ENCODE measurements at regions not wholly inside any gene's neighbourhood (a gene's known extent, or its start where the extent isn't known, plus 50 kb on each side); places are given as distances from the start of the nearest gene placed in this dataset.

GRCh38 chr6:50905297-50905696, 86.6 kb downstream of the TFAP2B start:
- Histone ChIP-seq H3K36me3 (ENCODE audit: control insufficient read depth in 2 of 2, extremely low read depth in 1 of 2, insufficient read depth in 2 of 2, low read length in 2 of 2) (no peaks in the 10 kb centered on the region), H2AFZ (ENCODE audit: control insufficient read depth, low read length) (no peak overlapping the region), H3K27ac (ENCODE audit: control insufficient read depth, insufficient read depth, low read length) (no peak overlapping the region), H3K27me3 (ENCODE audit: control insufficient read depth, extremely low read depth, insufficient read depth, low read length) (no peaks in the 10 kb centered on the region), H3K79me2 (ENCODE audit: control insufficient read depth, insufficient read depth, low read length) (no peaks in the 10 kb centered on the region), H3K9me1 (ENCODE audit: control insufficient read depth, extremely low read depth, insufficient read depth, low read length) (no peaks in the 10 kb centered on the region), H3K9ac (ENCODE audit: control insufficient read depth, extremely low read depth, insufficient read depth, low read length) (no peak overlapping the region), H3K9me3 (ENCODE audit: control insufficient read depth, low read depth, low read length) (no peaks in the 10 kb centered on the region), H3K4me3 (ENCODE audit: control insufficient read depth in 2 of 3, extremely low read depth in 1 of 3, insufficient read depth in 2 of 3, low read depth in 1 of 3, low read length in 3 of 3) (no peak overlapping the region), H4K20me1 (ENCODE audit: control insufficient read depth, extremely low read depth, insufficient read depth, low read length) (no peaks in the 10 kb centered on the region), H3K4me1 (ENCODE audit: control insufficient read depth, extremely low read depth, insufficient read depth, low read length) (peaks cover 4% of the 10 kb centered on the region), H3K4me2 (ENCODE audit: control insufficient read depth, extremely low read depth, insufficient read depth, low read depth, low read length) (no peak overlapping the region)
- FAIRE-seq: no peak
- dilution Hi-C loops (cut with MboI; ENCODE audit: extremely low pct_ligation_motif_present, low sequenced_read_pairs): no loop called here
- DNase-seq (ENCODE audit: low read depth, low spot score): peak; percentile 42
- TF ChIP-seq EZH2 (IDR thresholded peaks at IDR 0.05; ENCODE audit: low read length): no peak
- TF ChIP-seq CTCF (optimal IDR thresholded peaks at IDR 0.05 in 1 of 3, IDR thresholded peaks at IDR 0.05 in 1 of 3, conservative IDR thresholded peaks at IDR 0.05 in 1 of 3; ENCODE audit: extremely low read depth in 1 of 3, insufficient read depth in 2 of 3, low read length in 3 of 3): no peak

GRCh38 chr6:50907565-50907964, 88.9 kb downstream of the TFAP2B start:
- H3K36me3 ChIP-seq (ENCODE audit: control insufficient read depth in 2 of 2, extremely low read depth in 1 of 2, insufficient read depth in 2 of 2, low read length in 2 of 2): no peaks in the 10 kb centered on the region
- no peaks in the 10 kb centered on the region for H3K79me2 ChIP-seq (ENCODE audit: control insufficient read depth, insufficient read depth, low read length)
- no peaks in the 10 kb centered on the region for H3K9me3 ChIP-seq (ENCODE audit: control insufficient read depth, low read depth, low read length)
- TF ChIP-seq EZH2 (IDR thresholded peaks at IDR 0.05; ENCODE audit: low read length) (no peak), CTCF (optimal IDR thresholded peaks at IDR 0.05 in 1 of 3, IDR thresholded peaks at IDR 0.05 in 1 of 3, conservative IDR thresholded peaks at IDR 0.05 in 1 of 3; ENCODE audit: extremely low read depth in 1 of 3, insufficient read depth in 2 of 3, low read length in 3 of 3) (no peak)
- no peak overlapping the region for H2AFZ ChIP-seq (ENCODE audit: control insufficient read depth, low read length)
- FAIRE-seq (no peak), DNase-seq (ENCODE audit: low read depth, low spot score) (no peak)
- H3K4me2 ChIP-seq (ENCODE audit: control insufficient read depth, extremely low read depth, insufficient read depth, low read depth, low read length): no peak overlapping the region
- no peak overlapping the region for H3K4me3 ChIP-seq (ENCODE audit: control insufficient read depth in 2 of 3, extremely low read depth in 1 of 3, insufficient read depth in 2 of 3, low read depth in 1 of 3, low read length in 3 of 3)
- H3K9me1 ChIP-seq (ENCODE audit: control insufficient read depth, extremely low read depth, insufficient read depth, low read length): no peaks in the 10 kb centered on the region
- no peak overlapping the region for H3K27ac ChIP-seq (ENCODE audit: control insufficient read depth, insufficient read depth, low read length)
- dilution Hi-C loops (cut with MboI; ENCODE audit: extremely low pct_ligation_motif_present, low sequenced_read_pairs): no loop called here
- H3K27me3 ChIP-seq (ENCODE audit: control insufficient read depth, extremely low read depth, insufficient read depth, low read length): no peaks in the 10 kb centered on the region
- no peak overlapping the region for H3K9ac ChIP-seq (ENCODE audit: control insufficient read depth, extremely low read depth, insufficient read depth, low read length)
- peaks cover 4% of the 10 kb centered on the region for H3K4me1 ChIP-seq (ENCODE audit: control insufficient read depth, extremely low read depth, insufficient read depth, low read length)
- no peaks in the 10 kb centered on the region for H4K20me1 ChIP-seq (ENCODE audit: control insufficient read depth, extremely low read depth, insufficient read depth, low read length)

Measured in keratinocyte (primary cell).